Muscle layer of colon (tissue), 2 donors: ENCODE measurements at regions not wholly inside any gene's neighbourhood (a gene's known extent, or its start where the extent isn't known, plus 50 kb on each side); places are given as distances from the start of the nearest gene placed in this dataset.

Source experiments
- H3K27ac ChIP-seq: one replicate; pipeline ENCODE4 v1.7.0; 2013; ENCODE audit warnings: low read depth, mild to moderate bottlenecking, low read length, moderate library complexity
- H3K27me3 ChIP-seq, 2 donors: one replicate each; pipeline ENCODE4 v1.7.0; 2013; ENCODE audit warnings: low read length in 2 of 2, mild to moderate bottlenecking in 2 of 2; ENCODE audit not compliant: insufficient read depth in 2 of 2, control insufficient read depth in 1 of 2
- H3K36me3 ChIP-seq: one replicate; pipeline ENCODE4 v1.7.0; 2013; ENCODE audit warnings: mild to moderate bottlenecking, low read length; ENCODE audit not compliant: insufficient read depth
- H3K4me1 ChIP-seq: one replicate; pipeline ENCODE4 v1.7.0; 2013; ENCODE audit warnings: mild to moderate bottlenecking, low read length; ENCODE audit not compliant: insufficient read depth
- H3K4me3 ChIP-seq, 2 donors: one replicate each; pipeline ENCODE4 v1.7.0; 2013; ENCODE audit warnings: low read length in 2 of 2, low read depth in 1 of 2, mild to moderate bottlenecking in 1 of 2, moderate library complexity in 1 of 2
- H3K9ac ChIP-seq: one replicate; pipeline ENCODE4 v1.7.0; 2013; ENCODE audit warnings: low read length
- H3K9me3 ChIP-seq: one replicate; pipeline ENCODE4 v1.7.0; 2013; ENCODE audit warnings: mild to moderate bottlenecking, low read length
- donor health status: abdominal sarcoma.
- donor health status: Adenocarcinoma of cecum.

GRCh38 chr3:66662894-66663293, 162.1 kb upstream of the LRIG1 start:
- H3K4me1 ChIP-seq, result no peaks in the 10 kb centered on the region
- no peaks in the 10 kb centered on the region for H3K9me3 ChIP-seq
- no peaks in the 10 kb centered on the region for H3K27me3 ChIP-seq
- no peak overlapping the region for H3K4me3 ChIP-seq
- no peaks in the 10 kb centered on the region for H3K36me3 ChIP-seq
- H3K27ac ChIP-seq, result no peak overlapping the region
- H3K9ac ChIP-seq, result no peak overlapping the region

GRCh38 chr3:66665021-66665695, 164.3 kb upstream of the LRIG1 start:
- Histone ChIP-seq H3K9ac (no peak overlapping the region), H3K27ac (no peak overlapping the region), H3K36me3 (no peaks in the 10 kb centered on the region), H3K9me3 (no peaks in the 10 kb centered on the region), H3K4me3 (no peak overlapping the region), H3K4me1 (no peaks in the 10 kb centered on the region), H3K27me3 (no peaks in the 10 kb centered on the region)

GRCh38 chr3:66666362-66666761, 165.5 kb upstream of the LRIG1 start:
- H3K9me3 ChIP-seq, result no peaks in the 10 kb centered on the region
- no peak overlapping the region for H3K4me3 ChIP-seq
- no peak overlapping the region for H3K27ac ChIP-seq
- no peak overlapping the region for H3K9ac ChIP-seq
- H3K36me3 ChIP-seq, result no peaks in the 10 kb centered on the region
- no peaks in the 10 kb centered on the region for H3K4me1 ChIP-seq
- no peaks in the 10 kb centered on the region for H3K27me3 ChIP-seq

- no peaks in the 10 kb centered on the region for H3K4me1 ChIP-seq
- no peaks in the 10 kb centered on the region for H3K9me3 ChIP-seq
- no peaks in the 10 kb centered on the region for H3K36me3 ChIP-seq
- H3K27ac ChIP-seq, result no peak overlapping the region
- H3K9ac ChIP-seq, result no peak overlapping the region
- no peak overlapping the region for H3K4me3 ChIP-seq
- no peaks in the 10 kb centered on the region for H3K27me3 ChIP-seq
Measured at GRCh38 chr3:66667263-66667662, 166.4 kb upstream of the LRIG1 start.

- Histone ChIP-seq H3K4me1 (no peaks in the 10 kb centered on the region), H3K9ac (no peak overlapping the region), H3K27ac (no peak overlapping the region), H3K9me3 (no peaks in the 10 kb centered on the region), H3K27me3 (no peaks in the 10 kb centered on the region), H3K4me3 (no peak overlapping the region), H3K36me3 (no peaks in the 10 kb centered on the region)
Measured at GRCh38 chr3:66671291-66671690, 170.5 kb upstream of the LRIG1 start.

- H3K4me3 ChIP-seq, result no peak overlapping the region
- no peaks in the 10 kb centered on the region for H3K9me3 ChIP-seq
- no peak overlapping the region for H3K27ac ChIP-seq
- H3K4me1 ChIP-seq, result no peaks in the 10 kb centered on the region
- H3K27me3 ChIP-seq, result no peaks in the 10 kb centered on the region
- H3K36me3 ChIP-seq, result no peaks in the 10 kb centered on the region
- no peak overlapping the region for H3K9ac ChIP-seq
Measured at GRCh38 chr3:66672830-66673229, 172.0 kb upstream of the LRIG1 start.

- H3K27me3 ChIP-seq, result no peaks in the 10 kb centered on the region
- no peak overlapping the region for H3K9ac ChIP-seq
- no peaks in the 10 kb centered on the region for H3K9me3 ChIP-seq
- H3K4me3 ChIP-seq, result no peak overlapping the region
- H3K4me1 ChIP-seq, result no peaks in the 10 kb centered on the region
- H3K27ac ChIP-seq, result no peak overlapping the region
- H3K36me3 ChIP-seq, result no peaks in the 10 kb centered on the region
Measured at GRCh38 chr3:66673293-66673692, 172.5 kb upstream of the LRIG1 start.

GRCh38 chr3:66675366-66675765, 174.5 kb upstream of the LRIG1 start:
- Histone ChIP-seq H3K9ac (no peak overlapping the region), H3K4me3 (no peak overlapping the region), H3K9me3 (no peaks in the 10 kb centered on the region), H3K4me1 (no peaks in the 10 kb centered on the region), H3K36me3 (no peaks in the 10 kb centered on the region), H3K27ac (no peak overlapping the region), H3K27me3 (no peaks in the 10 kb centered on the region)

GRCh38 chr3:66692042-66692765, 191.4 kb upstream of the LRIG1 start:
- Histone ChIP-seq H3K27me3 (no peaks in the 10 kb centered on the region), H3K27ac (peak overlapping the region; percentile 52), H3K9me3 (no peaks in the 10 kb centered on the region), H3K9ac (no peak overlapping the region), H3K4me3 (no peak overlapping the region), H3K4me1 (peaks cover 50% of the 10 kb centered on the region), H3K36me3 (no peaks in the 10 kb centered on the region)

GRCh38 chr3:66692766-66693150, 191.9 kb upstream of the LRIG1 start:
- H3K9me3 ChIP-seq, result no peaks in the 10 kb centered on the region
- H3K4me1 ChIP-seq, result peaks cover 50% of the 10 kb centered on the region
- peak overlapping the region; percentile 52 for H3K27ac ChIP-seq
- no peak overlapping the region for H3K9ac ChIP-seq
- H3K27me3 ChIP-seq, result no peaks in the 10 kb centered on the region
- H3K36me3 ChIP-seq, result no peaks in the 10 kb centered on the region
- no peak overlapping the region for H3K4me3 ChIP-seq

GRCh38 chr3:66693461-66694031, 192.7 kb upstream of the LRIG1 start:
- no peak overlapping the region for H3K9ac ChIP-seq
- no peaks in the 10 kb centered on the region for H3K36me3 ChIP-seq
- H3K4me3 ChIP-seq, result no peak overlapping the region
- H3K27me3 ChIP-seq, result no peaks in the 10 kb centered on the region
- peak overlapping the region; percentile 52 for H3K27ac ChIP-seq
- no peaks in the 10 kb centered on the region for H3K9me3 ChIP-seq
- peaks cover 50% of the 10 kb centered on the region for H3K4me1 ChIP-seq
